ENCODE measurements at regions not wholly inside any gene's neighbourhood (a gene's known extent, or its start where the extent isn't known, plus 50 kb on each side); places are given as distances from the start of the nearest gene placed in this dataset.

DNA sequence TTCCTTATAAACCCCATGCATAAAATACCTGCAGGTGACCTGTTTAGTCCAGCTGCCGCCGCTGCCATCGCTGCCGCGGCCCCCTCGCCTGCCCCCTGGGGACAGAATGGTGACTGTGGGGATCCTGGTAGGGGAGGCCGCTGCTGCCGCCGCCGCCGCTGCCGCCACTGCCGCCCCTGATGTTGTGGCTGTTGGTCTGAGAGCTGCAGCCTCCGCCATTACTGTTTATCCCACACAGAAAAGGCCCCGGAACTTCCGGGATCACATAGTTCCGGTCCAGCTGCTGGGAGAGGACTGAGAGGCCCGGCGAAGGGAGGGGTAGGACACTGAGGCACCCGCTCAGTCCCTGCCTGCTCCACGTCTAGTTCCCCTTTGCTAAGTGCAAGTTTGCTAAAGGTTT is 244.9 kb downstream of the C12orf50 start:
- no peak for DNase-seq (ENCODE audit: low spot score)

- DNase-seq (ENCODE audit: low spot score) = no peak
Observed at GRCh38 chr12:87783467-87783866, 245.7 kb downstream of the C12orf50 start.

DNA sequence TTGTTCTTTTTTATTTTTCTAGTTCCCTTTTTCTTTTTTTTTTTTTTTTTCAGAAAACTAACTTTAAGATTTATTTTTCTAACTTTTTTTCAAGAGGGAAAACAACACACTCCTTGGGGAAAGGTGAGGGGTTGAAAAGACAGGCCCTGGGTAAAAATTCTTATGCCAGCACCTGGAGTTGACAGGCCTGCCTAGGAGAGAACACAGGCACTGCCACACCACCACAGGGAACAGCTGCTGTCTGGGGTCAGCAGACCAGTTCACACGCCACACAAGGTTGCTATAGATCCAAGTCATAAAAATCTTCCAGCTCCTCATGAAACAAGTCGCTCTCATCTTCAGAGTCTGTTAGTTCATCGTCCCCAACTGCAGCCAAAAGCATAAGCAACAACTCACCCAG is 246.4 kb downstream of the C12orf50 start:
- DNase-seq (ENCODE audit: low spot score) = no peak

DNA sequence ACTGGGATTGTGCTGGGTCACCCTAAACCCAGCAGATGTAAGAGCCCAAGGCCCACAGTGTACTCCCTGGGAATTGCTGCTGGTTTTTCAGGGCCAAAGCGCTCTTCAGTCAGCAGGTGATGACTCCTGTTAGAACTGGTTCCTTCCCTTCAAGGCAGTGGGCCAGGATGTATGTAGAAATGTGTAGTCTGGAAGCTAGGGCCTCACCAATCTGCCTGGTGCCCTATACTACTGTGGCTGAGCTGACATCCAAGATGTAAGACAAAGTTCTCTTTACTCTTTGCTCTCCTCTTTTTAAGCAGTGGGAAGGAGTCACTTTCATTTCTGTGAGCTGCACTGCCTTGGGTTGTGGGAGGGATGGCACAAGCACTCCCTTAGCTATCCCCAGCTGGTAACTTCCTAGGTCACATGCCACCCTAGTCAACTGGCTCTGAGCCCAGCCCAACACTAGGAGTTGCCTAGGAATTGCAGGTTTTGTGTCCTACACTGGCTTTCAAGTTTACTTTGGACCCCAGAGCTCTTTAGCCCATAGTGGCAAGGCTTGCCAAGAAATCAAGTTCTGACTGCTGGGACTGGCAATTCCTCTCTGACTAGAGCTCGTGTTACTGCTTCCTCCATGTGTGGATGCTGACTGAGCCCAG is 249.2 kb downstream of the C12orf50 start:
- no peak for DNase-seq (ENCODE audit: low spot score)

DNA sequence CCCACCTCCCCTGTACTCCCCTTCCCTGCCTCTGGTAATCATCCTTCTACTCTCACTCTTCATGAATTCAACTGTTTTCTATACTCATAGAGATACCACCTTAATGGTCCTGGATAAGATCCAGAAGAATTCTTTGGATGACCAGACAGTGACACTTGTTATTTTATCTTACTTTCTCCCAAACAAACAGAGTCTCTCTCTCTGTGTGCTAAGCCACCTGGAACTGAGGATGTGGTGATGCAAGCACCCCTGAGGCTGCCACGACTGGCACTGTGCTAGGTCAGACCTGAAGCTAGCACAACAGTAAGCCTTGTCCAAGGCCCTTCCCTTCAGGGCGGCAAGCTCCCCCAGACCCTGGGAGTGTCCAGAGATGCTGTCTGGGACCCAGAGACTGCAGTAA is 250.2 kb downstream of the C12orf50 start:
- no peak for DNase-seq (ENCODE audit: low spot score)

- no peak for DNase-seq (ENCODE audit: low spot score)
Observed at GRCh38 chr12:87778065-87778464, 251.1 kb downstream of the C12orf50 start.

DNA sequence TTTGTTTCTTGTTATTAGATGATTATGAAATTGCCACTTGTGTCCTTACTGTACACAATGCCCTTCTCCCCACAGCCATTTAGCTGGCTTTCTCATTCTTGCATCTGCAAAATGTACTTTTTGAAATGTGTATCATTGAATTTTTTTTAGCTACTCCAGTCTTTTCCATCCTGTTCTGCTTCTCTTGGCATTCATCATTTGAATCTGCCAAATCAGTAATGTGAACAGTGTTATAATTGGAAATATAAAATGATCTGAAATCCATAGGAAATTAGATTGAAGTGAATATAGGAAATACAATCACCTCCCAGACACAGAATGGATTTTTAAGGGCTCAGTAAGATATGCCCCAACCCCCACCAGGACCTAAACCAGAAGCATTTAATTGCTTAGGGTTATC is 253.4 kb downstream of the C12orf50 start:
- no peak for DNase-seq (ENCODE audit: low spot score)

DNA sequence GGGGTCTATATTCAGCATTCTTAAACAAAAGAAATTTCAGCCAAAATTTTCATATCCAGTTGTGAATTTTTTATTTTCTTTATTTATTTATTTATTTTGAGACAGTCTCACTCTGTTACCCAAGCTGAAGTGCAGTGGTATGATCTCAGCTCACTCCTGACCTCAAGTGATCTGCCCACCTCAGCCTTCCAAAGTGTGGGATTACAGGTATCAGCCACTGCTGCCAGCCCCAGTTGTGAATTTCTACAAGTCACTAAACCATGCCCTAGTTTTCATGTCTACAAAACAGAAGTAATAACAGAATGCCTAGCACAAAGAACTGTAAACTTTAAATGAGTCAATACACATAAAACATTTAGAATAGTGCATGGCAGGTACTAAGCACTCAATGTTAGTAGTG is 254.2 kb downstream of the C12orf50 start:
- DNase-seq (ENCODE audit: low spot score) = no peak

DNA sequence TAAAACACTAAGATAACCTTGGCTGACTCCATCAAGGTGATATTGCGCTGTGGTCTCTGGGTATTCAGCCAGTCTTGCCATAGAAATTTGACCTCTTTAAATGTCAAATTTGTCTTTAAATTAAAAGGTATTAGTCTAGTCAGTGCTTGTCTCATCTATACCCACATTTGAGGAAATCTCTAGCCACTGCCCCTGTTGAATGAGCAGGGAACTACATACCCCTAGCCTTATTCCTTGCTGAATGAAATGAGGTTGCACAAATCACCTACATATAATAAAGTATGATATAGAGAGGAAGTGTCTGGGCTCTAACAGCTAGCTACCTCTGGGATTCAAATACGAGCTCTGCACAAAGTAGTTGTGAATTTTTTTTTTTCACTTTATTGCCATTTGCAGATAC is 256.8 kb downstream of the C12orf50 start:
- no peak for DNase-seq (ENCODE audit: low spot score)

DNA sequence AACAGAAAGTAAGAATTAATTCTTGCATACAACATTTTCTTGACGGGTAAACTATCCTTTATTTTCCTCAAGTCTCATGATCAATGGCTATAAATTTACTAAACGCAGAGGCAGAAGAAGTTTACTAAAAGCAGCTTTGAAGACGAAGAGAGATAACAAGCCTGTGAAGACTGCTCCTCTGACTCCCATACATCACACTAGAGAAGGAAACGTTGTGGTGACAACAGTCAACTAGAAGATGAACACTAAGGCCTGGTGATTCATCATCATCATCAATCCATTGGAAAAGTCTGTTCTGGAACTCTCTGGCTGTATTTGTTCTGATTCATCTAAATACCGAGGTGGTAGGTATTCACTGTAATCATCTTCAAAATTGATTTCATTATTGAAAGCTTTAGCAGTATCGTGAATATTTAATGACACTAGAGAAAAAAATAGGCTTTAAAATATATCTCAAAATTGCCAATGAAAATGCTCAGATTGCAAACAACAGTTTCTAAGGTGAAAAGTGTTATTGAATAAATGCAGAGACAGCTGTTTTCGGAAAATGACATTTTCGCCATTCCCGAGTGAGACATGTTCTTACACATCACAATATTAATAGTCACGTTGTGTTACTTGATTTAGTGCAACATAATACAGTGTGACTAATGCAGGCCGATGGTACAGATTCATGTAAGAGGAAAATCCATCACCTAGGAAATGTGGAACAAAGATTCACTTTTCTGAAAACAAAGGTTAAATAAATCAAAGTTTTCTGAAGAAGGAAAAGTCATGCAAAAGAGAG is 260.5 kb downstream of the C12orf50 start:
- DNase-seq (ENCODE audit: low spot score) = no peak

DNA sequence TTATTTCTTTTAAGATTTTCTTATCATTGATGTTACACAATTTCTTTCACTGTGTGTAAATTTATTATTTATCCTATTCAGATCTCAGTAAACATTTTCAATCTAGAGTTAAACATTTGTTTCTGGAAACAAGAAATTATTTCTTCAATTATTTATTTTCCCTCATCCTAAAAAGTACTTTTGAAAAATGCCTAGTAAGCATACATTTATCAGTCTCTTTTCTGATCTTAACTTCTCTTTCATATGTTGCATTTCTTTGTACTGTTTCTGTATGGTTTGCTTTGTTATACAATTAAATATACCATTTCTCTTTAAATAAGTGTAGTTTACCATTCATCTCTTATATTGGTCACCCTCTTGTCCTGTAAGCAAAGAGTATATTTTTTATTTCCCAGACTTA is 263.2 kb downstream of the C12orf50 start:
- DNase-seq (ENCODE audit: low spot score) = no peak

- no peak for DNase-seq (ENCODE audit: low spot score)
Observed at GRCh38 chr12:87760943-87761342, 268.3 kb downstream of the C12orf50 start.

- DNase-seq (ENCODE audit: low spot score) = no peak
Observed at GRCh38 chr12:87758271-87758670, 270.9 kb downstream of the C12orf50 start.

DNA sequence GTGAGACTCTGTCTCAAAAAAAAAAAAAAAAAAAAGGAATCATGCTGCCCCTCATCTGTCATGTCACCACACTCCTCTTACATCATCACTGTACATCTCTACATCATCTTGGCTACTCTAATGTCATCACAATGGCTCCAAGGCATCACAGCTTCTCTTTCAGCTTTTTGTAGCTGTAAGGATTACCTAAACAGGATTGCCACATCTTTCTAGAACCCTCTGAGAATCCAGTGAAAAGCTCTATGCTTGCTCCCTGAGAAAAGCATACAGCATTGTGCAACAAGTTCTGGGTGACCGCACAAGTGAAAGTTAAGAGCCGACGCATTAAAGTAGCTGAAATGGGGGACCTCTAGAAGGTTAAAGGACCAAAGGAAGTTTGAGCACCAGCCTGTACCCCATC is 272.5 kb downstream of the C12orf50 start:
- no peak for DNase-seq (ENCODE audit: low spot score)

- no peak for DNase-seq (ENCODE audit: low spot score)
Observed at GRCh38 chr12:87756111-87756510, 273.1 kb downstream of the C12orf50 start.

GRCh38 chr12:87728931-87729593 is 300.1 kb downstream of the C12orf50 start:
- no peak for DNase-seq (ENCODE audit: low spot score)

DNA sequence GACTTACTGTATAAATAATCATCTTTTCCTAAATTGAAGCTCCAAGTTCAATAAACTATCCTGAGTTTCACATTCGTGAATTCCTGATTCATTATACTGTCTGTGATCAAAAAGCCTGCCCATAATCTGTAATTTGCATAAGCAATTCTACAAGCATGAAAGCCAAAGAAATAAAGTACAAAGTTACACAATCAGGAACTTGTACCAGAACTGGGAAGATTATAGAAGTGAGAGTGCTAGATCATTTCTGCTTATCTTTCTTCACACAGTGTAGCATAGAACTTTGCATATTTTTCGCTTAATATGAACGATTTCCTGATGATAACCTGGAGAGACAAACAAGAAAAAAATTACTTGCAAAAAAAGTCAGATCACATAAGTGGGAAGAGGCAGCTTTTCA is 308.2 kb downstream of the C12orf50 start:
- DNase-seq (ENCODE audit: low spot score) = no peak

DNA sequence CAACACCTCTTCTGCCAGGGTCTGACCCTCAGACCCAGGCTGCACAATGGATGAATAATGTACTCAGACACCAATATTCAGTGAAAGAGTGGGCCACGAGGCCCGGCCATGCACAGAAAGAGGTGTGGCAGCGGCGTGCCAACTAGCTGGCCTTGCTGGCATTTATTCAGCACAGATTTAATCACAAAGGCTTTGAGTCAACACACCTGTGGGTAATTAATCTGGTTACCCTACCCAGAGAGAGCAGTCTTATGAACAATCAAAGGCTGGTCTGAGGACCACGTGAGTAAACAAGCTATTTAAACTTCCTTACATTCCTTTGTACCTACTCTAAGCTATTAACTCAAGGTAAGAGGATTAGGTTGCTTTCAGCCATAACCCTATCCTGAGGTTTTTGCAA is 324.8 kb downstream of the C12orf50 start:
- no peak for DNase-seq (ENCODE audit: low spot score)

DNA sequence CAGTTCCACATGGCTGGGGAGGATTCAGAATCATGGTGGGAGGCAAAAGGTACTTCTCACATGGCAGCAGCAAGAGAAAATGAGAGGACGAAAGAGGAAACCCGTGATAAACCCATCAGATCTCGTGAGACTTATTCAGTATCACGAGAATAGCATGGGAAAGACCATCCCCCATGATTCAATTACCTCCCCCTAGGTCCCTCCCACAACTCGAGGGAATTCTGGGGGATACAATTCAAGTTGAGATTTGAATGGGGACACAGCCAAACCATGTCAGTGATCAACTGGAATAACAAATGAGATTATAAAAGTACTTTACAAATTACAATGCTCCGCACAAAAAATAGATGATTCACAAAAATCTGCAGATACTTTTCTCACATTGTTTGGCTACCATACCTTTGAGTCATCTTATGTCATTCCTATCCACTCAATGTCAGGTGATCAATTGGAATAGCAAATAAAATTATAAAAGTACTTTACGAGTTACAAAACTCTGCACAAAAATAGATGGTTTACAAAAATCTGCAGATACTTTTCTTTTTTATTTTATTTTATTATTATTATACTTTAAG is 338.9 kb downstream of the C12orf50 start:
- DNase-seq (ENCODE audit: low spot score) = no peak

DNA sequence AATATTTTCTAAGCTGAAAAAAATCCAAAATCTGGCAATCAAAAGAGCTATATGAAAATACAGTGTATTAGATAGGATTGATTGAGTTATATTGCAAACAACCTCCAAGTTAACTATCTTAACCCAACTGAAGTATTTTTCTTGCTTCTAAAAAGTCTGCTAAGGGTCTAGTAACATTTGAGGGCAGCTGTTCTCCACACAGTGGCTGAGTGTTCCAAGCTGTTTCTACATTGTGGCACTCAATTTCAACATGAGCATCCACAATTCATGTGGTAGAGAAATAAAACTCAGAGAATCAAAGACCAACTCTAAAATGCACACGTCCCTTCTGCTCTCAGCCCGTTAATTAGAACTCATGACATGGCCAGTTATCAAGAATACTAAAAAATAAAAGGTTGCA is 340.0 kb downstream of the C12orf50 start:
- no peak for DNase-seq (ENCODE audit: low spot score)

- DNase-seq (ENCODE audit: low spot score) = no peak
Observed at GRCh38 chr12:87687362-87687761, 341.8 kb downstream of the C12orf50 start.

GRCh38 chr12:87685696-87686095 is 343.5 kb downstream of the C12orf50 start:
- DNase-seq (ENCODE audit: low spot score) = no peak

GRCh38 chr12:87679251-87679650 is 349.9 kb downstream of the C12orf50 start:
- DNase-seq (ENCODE audit: low spot score) = no peak

All from SW480 (cell line).